ENCODE measurements at regions not wholly inside any gene's neighbourhood (a gene's known extent, or its start where the extent isn't known, plus 50 kb on each side); places are given as distances from the start of the nearest gene placed in this dataset.

- ChIA-PET POLR2A (ENCODE audit: unreplicated experiment) (no interaction called here), CTCF (no interaction called here)
These were observed 223.7 kb downstream of the MRPL39 start for GRCh38 chr21:25383545-25383944.

More at GRCh38 chr21:25383545-25383944, 223.7 kb downstream of the MRPL39 start:
- Histone ChIP-seq H3K36me3 (ENCODE audit: control insufficient read depth, insufficient read depth, low read length) (no peaks in the 10 kb centered on the region), H3K79me1 (ENCODE audit: low read depth in 1 of 2, low read length in 2 of 2) (no peaks in the 10 kb centered on the region), H3K18ac (ENCODE audit: low read depth, low read length) (peak overlapping the region; percentile 70; the same call in 1 of the 2 replicates), H4K8ac (ENCODE audit: low read depth in 2 of 2, low read length in 2 of 2) (no peak overlapping the region), H3K56ac (ENCODE audit: extremely low read depth, insufficient read depth, low read length) (no peak overlapping the region), H2BK120ac (ENCODE audit: low read depth, low read length) (0 out of 2 replicates have a peak overlapping the region, but pooled peaks have one; percentile 71), H3K27ac (ENCODE audit: insufficient read depth, low read length) (no peak overlapping the region), H3K4ac (ENCODE audit: low read depth, low read length) (no peak overlapping the region), H4K5ac (ENCODE audit: low read depth, low read length) (no peak overlapping the region), H2BK5ac (ENCODE audit: low read depth, low read length, poor library complexity, severe bottlenecking) (no peak overlapping the region), H3K9ac (ENCODE audit: low read depth, low read length) (no peak overlapping the region), H4K20me1 (ENCODE audit: insufficient read depth, low read length) (no peaks in the 10 kb centered on the region), H3K4me3 (ENCODE audit: insufficient read depth, low read depth, low read length) (no peak overlapping the region), H3K4me2 (ENCODE audit: low read depth, low read length) (no peak overlapping the region), H3K9me3 (ENCODE audit: control insufficient read depth, insufficient read depth, low read length) (no peaks in the 10 kb centered on the region), H2BK15ac (ENCODE audit: low read depth, low read length) (no peak overlapping the region; the same call in 2 of the 3 replicates), H2AK5ac (ENCODE audit: low read depth, low read length) (peak overlapping the region; percentile 42; the same call in 1 of the 2 replicates), H3K4me1 (ENCODE audit: control insufficient read depth, insufficient read depth, low read length) (no peaks in the 10 kb centered on the region; the same call in 1 of the 2 replicates), H2AK9ac (replicated peaks; ENCODE audit: low read depth, low read length, poor library complexity) (no peak overlapping the region), H2BK20ac (ENCODE audit: low read depth, low read length) (0 out of 2 replicates have a peak overlapping the region, but pooled peaks have one; percentile 62), H4K91ac (ENCODE audit: insufficient read depth, low read depth, low read length) (no peak overlapping the region), H3K9me1 (ENCODE audit: insufficient read depth, low read length) (no peaks in the 10 kb centered on the region), H3K27me3 (ENCODE audit: control insufficient read depth, insufficient read depth, low read length) (no peaks in the 10 kb centered on the region), H2AFZ (replicated peaks; ENCODE audit: low read length, poor library complexity) (no peak overlapping the region), H3K23ac (ENCODE audit: low read depth, low read length) (no peak overlapping the region), H3K14ac (replicated peaks; ENCODE audit: low read depth, low read length) (no peak overlapping the region)
- BruUV-seq (replicated peaks) = no TSS peak
- WGBS, 2 experiments (ENCODE audit: extremely low coverage in 2 of 2, insufficient read length in 1 of 2) = 100% methylated on average over 1 of the region's 5 CpGs; no CpG with 5 or more reads in 1 of the 2 experiments
- no peak for TF ChIP-seq RAD21 (IDR thresholded peaks at IDR 0.05; ENCODE audit: low read length)
- TF ChIP-seq FOS (IDR thresholded peaks at IDR 0.05; ENCODE audit: low read depth, low read length) = no peak
- TF ChIP-seq POLR2A (IDR thresholded peaks at IDR 0.05; ENCODE audit: low read depth, low read length) = no peak
- TF ChIP-seq ELK1 (IDR thresholded peaks at IDR 0.05; ENCODE audit: borderline replicate concordance, low read depth, low read length) = no peak
- TF ChIP-seq MAFK (IDR thresholded peaks at IDR 0.05; ENCODE audit: low read depth, low read length) = no peak
- no peak for TF ChIP-seq USF2 (IDR thresholded peaks at IDR 0.05; ENCODE audit: low read depth, low read length)
- TF ChIP-seq CEBPB (IDR thresholded peaks at IDR 0.05; ENCODE audit: low read depth, low read length) = no peak
- no peak for TF ChIP-seq RCOR1 (IDR thresholded peaks at IDR 0.05; ENCODE audit: insufficient replicate concordance, low read length)
- TF ChIP-seq SMC3 (IDR thresholded peaks at IDR 0.05; ENCODE audit: low read depth, low read length) = no peak
- TF ChIP-seq MXI1 (IDR thresholded peaks at IDR 0.05; ENCODE audit: borderline replicate concordance, low read depth, low read length) = no peak
- TF ChIP-seq NFE2L2 (IDR thresholded peaks at IDR 0.05; ENCODE audit: low read depth, low read length) = no peak
- no peak for TF ChIP-seq BHLHE40 (IDR thresholded peaks at IDR 0.05; ENCODE audit: low read depth, low read length)
- no peak for TF ChIP-seq RFX5 (IDR thresholded peaks at IDR 0.05; ENCODE audit: low read depth, low read length)
- TF ChIP-seq CHD1 (IDR thresholded peaks at IDR 0.05; ENCODE audit: low read depth, low read length) = no peak
- no peak for TF ChIP-seq CTCF (conservative IDR thresholded peaks at IDR 0.05; ENCODE audit: low read depth, low read length)
- TF ChIP-seq MAZ (IDR thresholded peaks at IDR 0.05; ENCODE audit: borderline replicate concordance, low read depth, low read length) = no peak
- DNase-seq = no peak
- dilution Hi-C loops (cut with HindIII; ENCODE audit: low sequenced_read_pairs, unreplicated experiment) = no loop called here
- no peak for ATAC-seq (ENCODE audit: low read depth)
- intact Hi-C loops (cut with micrococcal nuclease) = loop anchor here (10.0 kb wide), 2 partner anchors 1269 to 1529 kb away; no protein-coding TSS in a partner anchor
- in situ Hi-C loops (cut with MboI; ENCODE audit: low sequenced_read_pairs) = no loop called here

Data from IMR-90 (cell line).